ENCODE measurements at regions not wholly inside any gene's neighbourhood (a gene's known extent, or its start where the extent isn't known, plus 50 kb on each side); places are given as distances from the start of the nearest gene placed in this dataset.

GRCh38 chr13:112193463-112194166 lies 126.7 kb downstream of the SOX1 start:
- intact Hi-C loops (cut with micrococcal nuclease): no loop called here

GRCh38 chr13:112194167-112194530 lies 127.2 kb downstream of the SOX1 start:
- intact Hi-C loops (cut with micrococcal nuclease): no loop called here

GRCh38 chr13:112194579-112194978 lies 127.6 kb downstream of the SOX1 start:
- intact Hi-C loops (cut with micrococcal nuclease): no loop called here

- intact Hi-C loops (cut with micrococcal nuclease): no loop called here
Observed at GRCh38 chr13:112198396-112199010, 131.6 kb downstream of the SOX1 start.

GRCh38 chr13:112200200-112200599 lies 133.3 kb downstream of the SOX1 start:
- intact Hi-C loops (cut with micrococcal nuclease): no loop called here

- intact Hi-C loops (cut with micrococcal nuclease): no loop called here
Observed at GRCh38 chr13:112202266-112202665, 135.3 kb downstream of the SOX1 start.

GRCh38 chr13:112202966-112203365 lies 136.0 kb downstream of the SOX1 start:
- intact Hi-C loops (cut with micrococcal nuclease): no loop called here

- intact Hi-C loops (cut with micrococcal nuclease): no loop called here
Observed at GRCh38 chr13:112203614-112204013, 136.7 kb downstream of the SOX1 start.

GRCh38 chr13:112204346-112205327 lies 137.7 kb downstream of the SOX1 start:
- intact Hi-C loops (cut with micrococcal nuclease): no loop called here

- intact Hi-C loops (cut with micrococcal nuclease): no loop called here
Observed at GRCh38 chr13:112205990-112206389, 139.0 kb downstream of the SOX1 start.

GRCh38 chr13:112207129-112207528 lies 140.2 kb downstream of the SOX1 start:
- intact Hi-C loops (cut with micrococcal nuclease): no loop called here

GRCh38 chr13:112208656-112209055 lies 141.7 kb downstream of the SOX1 start:
- intact Hi-C loops (cut with micrococcal nuclease): no loop called here

- intact Hi-C loops (cut with micrococcal nuclease): no loop called here
Observed at GRCh38 chr13:112209266-112209665, 142.3 kb downstream of the SOX1 start.

- intact Hi-C loops (cut with micrococcal nuclease): no loop called here
Observed at GRCh38 chr13:112209711-112210110, 142.8 kb downstream of the SOX1 start.

GRCh38 chr13:112210371-112210770 lies 143.4 kb downstream of the SOX1 start:
- intact Hi-C loops (cut with micrococcal nuclease): no loop called here

- intact Hi-C loops (cut with micrococcal nuclease): no loop called here
Observed at GRCh38 chr13:112212533-112212932, 145.6 kb downstream of the SOX1 start.

- intact Hi-C loops (cut with micrococcal nuclease): no loop called here
Observed at GRCh38 chr13:112213467-112214255, 146.7 kb downstream of the SOX1 start.

- intact Hi-C loops (cut with micrococcal nuclease): no loop called here
Observed at GRCh38 chr13:112215871-112216270, 148.9 kb downstream of the SOX1 start.

- intact Hi-C loops (cut with micrococcal nuclease): no loop called here
Observed at GRCh38 chr13:112217431-112217830, 150.5 kb downstream of the SOX1 start.

- intact Hi-C loops (cut with micrococcal nuclease): no loop called here
Observed at GRCh38 chr13:112218416-112218815, 151.5 kb downstream of the SOX1 start.

- intact Hi-C loops (cut with micrococcal nuclease): no loop called here
Observed at GRCh38 chr13:112219740-112220139, 152.8 kb downstream of the SOX1 start.
